IPS DF 19.7 (cell line): ENCODE measurements at regions not wholly inside any gene's neighbourhood (a gene's known extent, or its start where the extent isn't known, plus 50 kb on each side); places are given as distances from the start of the nearest gene placed in this dataset.
"Not testable (repeated sequence)": the region's sequence is repeated elsewhere in the genome, so short reads cannot be mapped to it uniquely, and the experiment has no call there.

Experiments used
- DNase-seq: peaks from one replicate; pipeline ENCODE4 v3.0.0-alpha.2; 2013; ENCODE audit warnings: low read depth, low spot score

DNA sequence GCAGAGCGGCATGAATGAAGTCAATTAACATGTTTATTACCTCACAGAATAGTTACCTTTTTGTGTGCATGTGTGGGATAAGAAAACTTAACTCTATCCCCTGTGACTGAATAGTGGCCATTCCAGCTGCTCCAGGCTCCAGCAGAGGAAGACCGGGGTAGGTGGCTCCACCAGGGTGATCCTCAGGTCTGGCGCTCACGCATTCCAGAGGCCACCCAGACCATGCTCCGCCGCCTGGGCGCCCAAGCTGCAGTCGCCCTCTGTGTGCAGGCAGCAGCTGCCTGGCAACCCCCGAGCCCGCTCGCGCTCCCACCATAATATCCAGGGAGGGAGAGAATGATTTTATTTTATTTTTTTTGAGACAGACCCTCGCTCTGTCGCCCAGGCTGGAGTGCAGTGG lies 1474.5 kb upstream of the TPTE start:
- not testable (repeated sequence) for DNase-seq

DNA sequence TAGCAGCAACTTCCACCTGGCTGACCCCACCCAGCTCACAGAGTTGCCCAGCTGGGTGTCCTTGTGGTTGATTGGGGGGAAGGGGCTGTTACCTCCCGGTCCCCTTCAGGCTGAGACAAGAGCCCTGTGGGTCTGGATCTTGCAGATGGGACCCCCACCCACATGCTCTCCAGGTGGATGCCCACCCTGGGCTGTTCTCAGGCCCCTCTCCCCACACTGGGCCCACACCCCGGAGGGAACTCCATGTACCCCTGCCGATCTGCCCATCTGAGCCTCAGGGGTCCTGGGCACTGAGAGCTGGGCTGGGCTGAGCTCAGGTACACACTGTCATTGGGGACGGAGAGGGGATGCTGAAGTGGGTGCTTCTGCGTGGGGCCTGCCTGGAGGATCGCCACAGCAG lies 1453.9 kb upstream of the TPTE start:
- DNase-seq, result not testable (repeated sequence)

DNA sequence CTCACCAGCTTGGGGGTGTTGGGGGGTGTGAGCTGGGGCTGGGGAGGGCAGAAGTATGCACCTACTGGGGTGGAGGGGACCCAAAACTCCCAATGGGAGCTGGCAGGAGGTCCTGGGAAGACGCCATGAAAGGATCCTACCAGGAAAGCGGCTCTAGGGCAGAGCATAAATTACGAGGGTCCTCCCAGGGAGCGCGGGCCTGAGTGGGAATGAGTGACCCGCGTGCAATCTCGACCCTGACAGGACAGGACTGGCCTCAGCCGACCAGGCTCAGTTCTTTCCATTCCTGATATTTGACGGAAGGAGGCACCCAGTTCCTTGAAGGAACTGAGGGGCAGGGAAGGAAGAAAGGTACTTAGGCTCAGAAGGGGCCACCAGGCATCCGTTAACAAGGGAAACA lies 1452.8 kb upstream of the TPTE start:
- not testable (repeated sequence) for DNase-seq

DNA sequence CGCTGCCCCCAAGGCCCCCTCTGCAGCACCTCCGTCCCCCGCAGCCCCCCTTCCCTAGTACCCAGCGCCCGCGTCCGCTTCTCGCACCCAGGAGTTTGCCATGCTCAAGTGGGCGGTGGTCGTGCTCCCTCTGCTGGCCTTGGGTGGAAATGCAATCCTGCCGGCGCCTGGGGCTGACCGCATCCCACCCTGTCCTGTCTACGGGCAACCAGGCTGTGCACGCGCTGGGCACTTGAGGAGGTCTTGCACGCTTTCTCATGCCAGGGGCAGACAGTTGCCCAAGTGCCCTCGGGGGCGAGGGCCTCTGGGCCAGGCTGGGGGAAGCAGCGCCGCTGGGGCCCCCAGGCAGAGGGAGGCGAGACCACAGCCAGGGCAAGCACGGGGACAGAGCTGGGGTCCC lies 1450.7 kb upstream of the TPTE start:
- not testable (repeated sequence) for DNase-seq

DNA sequence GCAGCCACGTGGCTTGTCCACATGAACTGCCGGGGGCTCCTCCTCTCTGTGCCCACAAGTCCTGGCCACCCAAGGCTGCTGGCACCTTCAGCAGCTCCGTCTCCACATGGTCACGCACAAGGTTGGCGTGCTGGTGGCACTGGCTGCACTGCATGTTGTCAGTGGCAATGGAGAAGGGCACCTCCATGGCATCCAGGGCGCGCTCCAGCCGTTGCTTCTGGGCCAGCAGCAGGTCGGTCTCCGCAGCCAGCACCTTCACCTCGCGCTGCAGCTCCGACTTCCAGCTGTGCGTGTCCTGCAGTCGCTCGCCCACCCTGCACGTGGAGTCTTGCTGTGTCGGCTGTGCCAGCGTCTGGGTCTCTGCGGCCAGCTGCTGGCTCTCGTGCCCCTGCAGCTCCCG lies 1448.4 kb upstream of the TPTE start:
- DNase-seq, result not testable (repeated sequence)

DNA sequence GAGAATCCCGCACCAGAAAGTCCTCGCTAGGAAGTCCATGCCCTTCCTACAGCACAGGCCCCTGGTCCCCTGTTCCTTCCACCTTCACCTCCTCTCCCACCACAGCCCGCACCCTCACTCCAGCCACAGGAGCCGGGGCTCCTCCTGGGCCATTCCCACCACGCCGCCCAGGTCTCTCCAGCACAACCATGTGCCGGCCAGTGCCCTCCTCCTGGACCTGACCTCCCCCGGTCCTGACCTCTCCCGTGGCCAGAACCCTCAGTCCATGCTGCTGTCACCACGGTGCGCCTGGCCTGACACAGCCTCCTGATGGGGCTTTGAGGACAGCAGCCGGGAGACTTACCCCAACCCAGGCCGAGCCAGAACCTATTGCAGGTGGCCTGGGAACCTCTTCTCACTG lies 1446.6 kb upstream of the TPTE start:
- DNase-seq, result not testable (repeated sequence)

DNA sequence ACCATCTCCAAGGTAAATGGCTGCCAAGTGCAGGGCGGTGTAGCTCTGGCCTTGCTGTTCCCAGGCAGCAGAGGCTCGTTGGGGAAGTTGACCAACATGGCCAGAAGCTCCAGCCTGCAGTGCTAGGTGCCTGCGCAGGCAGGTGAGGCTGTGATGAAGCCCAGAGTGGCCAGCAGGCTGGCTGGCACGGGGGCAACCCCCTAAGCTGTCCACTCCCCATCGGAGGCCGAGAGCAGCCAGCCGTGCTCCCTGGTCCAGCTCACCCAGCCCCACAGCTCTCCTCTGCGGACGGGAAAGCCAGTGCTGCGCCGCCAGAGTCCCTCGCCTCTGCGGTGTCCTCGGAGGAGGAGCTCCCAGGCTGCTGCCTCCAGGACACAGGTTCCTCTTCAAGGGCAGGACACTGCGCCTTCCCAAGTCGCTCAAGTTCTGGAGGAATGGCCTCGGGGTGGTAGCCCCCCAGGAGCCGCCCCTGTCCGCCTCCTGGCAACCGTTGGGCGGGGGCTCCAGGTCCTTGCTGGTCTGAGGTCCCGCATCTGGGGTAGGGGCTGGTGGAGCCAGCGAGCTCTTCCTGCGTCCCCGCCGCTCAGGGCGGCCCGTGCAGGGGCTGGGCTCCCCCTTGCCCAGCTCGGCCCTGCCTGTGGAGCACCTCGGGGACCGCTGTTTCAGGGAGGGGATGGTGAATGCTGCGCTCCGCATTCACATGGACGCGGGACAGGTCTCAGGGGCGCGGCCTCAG lies 1438.1 kb upstream of the TPTE start:
- not testable (repeated sequence) for DNase-seq

DNA sequence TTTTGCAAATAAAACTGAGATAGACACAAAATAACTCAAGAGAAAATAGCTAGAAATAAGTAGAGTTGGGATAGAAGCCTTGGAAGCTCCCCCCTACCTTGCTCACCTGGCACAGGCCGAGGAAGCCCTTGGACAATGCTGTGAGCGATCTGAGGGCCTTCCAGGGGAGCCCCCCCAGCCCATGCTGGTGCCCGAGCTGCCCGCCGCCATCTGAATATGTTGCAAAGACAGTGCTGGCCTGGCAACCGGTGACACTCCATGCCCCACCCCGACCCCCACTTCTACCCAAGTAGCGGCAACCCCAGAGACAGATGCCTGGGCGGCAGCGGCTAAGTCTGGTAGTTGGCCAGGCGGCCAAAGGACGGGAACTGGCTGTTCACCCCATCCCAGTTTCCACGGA lies 1435.1 kb upstream of the TPTE start:
- not testable (repeated sequence) for DNase-seq

DNA sequence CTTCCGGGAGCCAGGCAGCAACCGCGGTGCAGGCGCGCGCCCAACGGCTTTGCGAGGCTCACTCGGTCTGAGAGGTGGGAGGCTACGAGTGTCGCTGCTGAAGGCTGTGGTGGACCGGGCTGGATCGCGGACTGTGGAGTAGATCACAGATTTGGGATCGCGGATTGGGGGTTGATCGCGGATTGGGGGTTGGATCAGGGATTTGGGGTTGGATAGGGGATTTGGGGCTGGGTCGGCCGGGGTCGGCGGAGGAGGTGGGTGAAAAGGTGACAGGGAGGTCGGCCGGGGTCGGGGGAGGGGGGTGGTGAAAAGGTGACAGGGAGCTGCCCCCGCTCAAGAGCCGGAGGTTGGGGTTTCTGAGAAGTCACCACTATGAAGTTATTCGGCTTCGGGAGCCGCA lies 1433.6 kb upstream of the TPTE start:
- DNase-seq, result not testable (repeated sequence)

DNA sequence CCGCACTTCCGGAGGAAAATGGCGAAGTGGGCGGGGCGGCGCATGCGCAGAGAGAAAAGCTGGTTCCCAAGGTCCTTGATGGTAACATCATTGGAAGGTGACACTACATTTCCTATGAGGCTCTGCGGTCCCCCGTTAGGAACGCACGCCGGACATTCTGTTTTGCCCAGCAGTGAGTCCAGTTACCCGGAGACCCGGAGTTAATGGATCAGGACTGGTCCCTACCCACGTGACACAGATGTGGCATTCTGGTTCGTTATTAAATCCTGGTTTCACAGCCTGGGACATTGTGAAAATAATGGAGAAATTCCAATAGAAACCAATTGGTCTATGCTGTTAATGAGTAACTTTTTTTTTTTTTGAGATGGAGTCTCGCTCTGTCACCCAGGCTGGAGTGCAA lies 1391.6 kb upstream of the TPTE start:
- not testable (repeated sequence) for DNase-seq

DNA sequence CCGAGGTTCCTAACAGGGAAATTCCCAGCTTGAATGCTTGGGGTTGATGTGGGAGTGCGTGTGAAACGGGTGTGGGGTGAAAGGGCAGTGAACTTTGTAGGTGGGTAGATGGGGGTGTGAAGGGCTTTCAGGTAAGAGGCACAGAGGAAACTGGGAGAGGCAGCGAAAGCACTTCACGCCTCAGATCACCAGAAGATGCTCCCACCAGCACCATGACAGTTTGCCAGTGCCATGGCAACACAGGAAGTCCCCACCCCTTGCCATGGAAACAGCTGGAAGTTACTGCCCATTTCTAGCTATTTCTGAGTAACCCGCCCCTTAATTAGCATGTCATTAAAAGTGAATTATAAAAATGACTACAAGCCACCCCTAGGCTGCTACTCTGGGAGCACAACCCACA lies 1390.6 kb upstream of the TPTE start:
- not testable (repeated sequence) for DNase-seq
